Activated T-cell treated with anti-CD3 and anti-CD28 coated beads for 1 hour (primary cell): ENCODE measurements at regions not wholly inside any gene's neighbourhood (a gene's known extent, or its start where the extent isn't known, plus 50 kb on each side); places are given as distances from the start of the nearest gene placed in this dataset.
"Not testable (repeated sequence)": the region's sequence is repeated elsewhere in the genome, so short reads cannot be mapped to it uniquely, and the experiment has no call there.

Experiments
- DNase-seq: peaks from one replicate; pipeline ENCODE4 v3.0.0-alpha.2; 2020; ENCODE audit warnings: low read depth

DNA sequence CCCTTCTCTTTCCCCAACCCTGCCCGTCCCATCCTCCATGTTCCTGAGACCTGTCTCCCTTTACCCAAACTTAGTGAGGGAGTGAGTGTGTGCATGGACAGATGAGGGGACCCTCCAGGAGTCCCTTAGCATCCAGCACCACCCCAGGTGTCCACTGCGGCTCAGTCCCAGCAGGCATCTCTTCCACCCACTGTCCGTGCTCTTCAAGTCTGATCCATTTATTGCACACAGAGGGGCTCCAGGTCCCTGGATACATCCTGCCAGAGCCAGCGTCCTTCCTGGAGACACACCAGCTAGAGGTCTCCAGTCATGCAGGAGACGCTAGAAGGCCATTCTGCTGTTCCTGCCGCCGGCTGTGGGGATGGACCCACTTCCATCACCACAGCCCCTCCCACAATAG is 239.2 kb downstream of the ADGRD1 start:
- no peak for DNase-seq

GRCh38 chr12:131194166-131194565 is 240.5 kb downstream of the ADGRD1 start:
- DNase-seq: no peak

GRCh38 chr12:131195796-131196195 is 242.1 kb downstream of the ADGRD1 start:
- no peak for DNase-seq

DNA sequence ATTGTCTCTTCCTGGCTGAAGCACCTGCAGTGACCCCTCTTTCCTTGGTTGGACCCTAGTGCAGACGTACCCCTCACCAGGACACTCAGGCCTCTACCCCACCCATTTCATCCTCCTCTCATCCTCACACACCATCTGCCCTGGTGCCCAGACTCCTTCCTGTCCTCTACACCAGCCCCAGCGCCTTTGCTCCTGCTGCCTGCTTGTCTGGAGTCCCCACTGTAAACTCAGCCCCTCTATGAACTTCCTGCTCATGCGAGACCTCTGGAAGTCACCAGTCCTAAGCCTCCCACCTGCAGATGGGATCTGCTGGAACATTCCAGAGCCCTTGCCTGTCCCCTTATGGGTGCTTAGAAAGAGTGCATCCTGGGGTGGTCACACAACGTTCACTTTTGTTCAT is 242.5 kb downstream of the ADGRD1 start:
- DNase-seq: no peak

DNA sequence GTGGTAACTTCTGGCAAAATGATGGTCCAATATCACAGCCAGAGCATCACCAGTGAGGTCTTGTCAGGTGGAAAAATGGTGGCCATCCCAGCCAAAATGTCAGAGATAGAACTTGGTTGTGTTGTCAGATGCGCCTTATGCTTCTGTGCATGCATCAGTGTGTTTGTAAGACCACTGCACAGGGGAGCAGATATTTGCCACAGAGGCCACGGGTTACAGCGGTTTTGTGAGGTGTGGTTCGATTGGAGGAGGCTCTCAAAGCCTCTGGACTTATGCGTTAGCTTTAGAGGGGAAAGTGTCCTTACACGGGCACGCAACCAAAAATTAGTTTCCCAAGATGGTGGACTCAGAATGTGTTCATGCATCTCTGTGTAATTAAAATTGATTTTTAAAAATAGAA is 243.8 kb downstream of the ADGRD1 start:
- no peak for DNase-seq

DNA sequence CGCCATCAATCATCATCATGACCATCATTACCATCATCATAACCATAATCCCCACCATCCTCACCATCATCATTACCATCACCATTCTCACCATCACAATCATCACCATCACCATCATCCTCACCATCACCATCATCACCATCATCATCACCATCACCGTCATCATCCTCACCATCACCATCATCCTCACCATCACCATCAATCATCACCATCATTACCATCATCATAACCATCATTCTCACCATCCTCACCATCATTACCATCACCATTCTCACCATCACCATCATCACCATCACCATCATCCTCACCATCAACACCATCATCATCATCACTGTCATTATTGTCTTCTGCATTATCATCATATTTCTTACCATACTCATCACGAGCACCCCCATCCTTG is 245.5 kb downstream of the ADGRD1 start:
- no peak for DNase-seq

DNA sequence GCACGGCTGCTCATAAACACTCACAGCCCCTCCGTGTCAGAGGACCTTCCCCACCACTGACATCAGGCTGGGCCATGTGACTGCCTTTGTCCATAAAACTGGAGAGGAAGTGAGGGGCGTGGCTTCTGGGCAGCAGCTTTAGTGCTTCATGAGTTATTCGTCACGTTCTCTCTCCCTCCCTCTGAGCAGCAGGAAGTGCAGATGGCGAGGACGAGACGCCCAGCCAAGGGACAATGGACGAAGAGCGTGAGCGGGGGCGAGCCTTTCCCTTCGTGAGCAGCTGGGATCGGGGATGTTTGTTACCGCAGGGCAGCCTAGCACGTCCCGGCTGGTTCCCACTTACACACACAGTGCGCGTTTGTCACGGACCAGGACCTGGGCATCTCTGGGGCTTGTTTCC is 248.2 kb downstream of the ADGRD1 start:
- DNase-seq: not testable (repeated sequence)

DNA sequence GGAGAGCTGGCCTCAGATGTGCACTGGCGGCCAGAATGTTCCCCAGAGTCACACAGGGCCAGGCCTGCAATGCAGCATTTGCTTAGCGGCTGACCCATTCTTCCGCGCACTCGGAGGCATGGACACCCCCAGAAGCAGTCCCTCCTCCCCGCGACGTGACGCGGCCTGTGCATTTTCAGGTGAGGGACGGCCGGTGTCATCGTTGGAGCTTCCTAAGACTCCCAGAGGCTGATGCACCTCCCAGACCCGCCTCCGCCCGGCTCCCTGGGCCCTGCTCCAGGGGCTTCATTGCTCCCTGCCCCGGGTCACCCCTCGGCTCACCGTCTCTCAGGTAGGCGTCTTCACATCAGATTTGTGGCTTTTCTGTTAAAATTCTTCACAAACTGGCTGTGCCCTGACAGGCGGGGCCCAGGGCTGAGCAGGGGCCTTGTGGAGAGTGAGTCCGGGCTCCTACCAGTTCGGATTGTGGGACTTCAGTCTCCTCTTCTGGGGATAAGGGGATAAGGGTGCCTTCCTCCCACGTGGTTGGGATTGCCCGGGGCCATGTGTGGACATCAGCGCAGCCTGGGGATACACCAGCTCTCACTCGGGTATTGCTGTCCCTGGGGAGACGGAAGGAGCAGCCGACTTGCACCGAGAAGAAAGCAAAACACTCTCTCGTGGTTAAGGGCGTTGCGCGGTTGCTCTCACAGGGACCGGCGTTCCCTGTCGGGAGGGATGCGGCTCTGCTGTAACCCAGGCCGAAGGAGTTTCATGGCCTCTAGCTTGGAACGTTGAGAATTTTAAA is 249.1 kb downstream of the ADGRD1 start:
- DNase-seq: no peak

GRCh38 chr12:131203666-131204415 is 250.1 kb downstream of the ADGRD1 start:
- DNase-seq: no peak

DNA sequence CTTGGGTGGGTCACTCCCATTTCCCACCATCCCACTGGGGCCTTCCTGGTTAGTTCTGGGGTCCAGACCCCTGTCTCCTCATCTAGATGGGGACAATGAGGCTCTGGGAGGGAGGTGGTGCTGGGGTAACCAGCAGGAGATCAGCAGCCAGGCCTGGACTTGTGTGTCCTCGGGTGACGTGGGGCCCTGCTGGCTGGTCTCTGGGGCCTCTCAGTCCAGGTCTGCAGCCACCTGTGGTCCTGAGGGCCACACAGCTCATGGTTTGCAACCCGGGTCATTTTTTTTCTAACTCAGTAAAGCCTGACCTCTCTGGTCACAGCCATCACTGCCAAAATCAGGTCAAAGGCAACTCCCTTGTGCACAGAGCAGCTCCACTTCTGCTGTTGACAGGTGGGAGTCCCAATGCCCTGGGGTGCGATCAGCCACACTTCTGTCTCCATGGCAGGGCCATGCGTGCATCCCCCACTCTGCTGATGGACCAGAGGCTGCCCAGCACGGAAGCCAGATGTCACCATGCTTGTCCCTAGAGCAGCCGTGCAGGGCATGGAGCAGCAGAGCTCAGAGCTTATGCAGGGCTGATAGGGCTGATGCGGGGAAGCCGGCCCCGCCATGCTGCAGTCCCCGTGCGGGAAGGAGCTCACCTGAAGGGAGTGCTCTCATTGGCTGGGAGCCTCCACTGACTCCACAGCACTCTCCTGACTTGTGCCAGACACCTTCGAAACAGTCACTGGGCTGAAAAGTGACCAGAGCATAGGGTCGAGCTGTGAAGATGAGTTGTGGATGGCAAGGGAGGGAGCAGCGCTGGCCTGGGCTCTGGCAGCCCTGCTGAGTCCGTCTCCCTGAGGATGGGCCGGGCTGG is 250.9 kb downstream of the ADGRD1 start:
- DNase-seq: no peak

DNA sequence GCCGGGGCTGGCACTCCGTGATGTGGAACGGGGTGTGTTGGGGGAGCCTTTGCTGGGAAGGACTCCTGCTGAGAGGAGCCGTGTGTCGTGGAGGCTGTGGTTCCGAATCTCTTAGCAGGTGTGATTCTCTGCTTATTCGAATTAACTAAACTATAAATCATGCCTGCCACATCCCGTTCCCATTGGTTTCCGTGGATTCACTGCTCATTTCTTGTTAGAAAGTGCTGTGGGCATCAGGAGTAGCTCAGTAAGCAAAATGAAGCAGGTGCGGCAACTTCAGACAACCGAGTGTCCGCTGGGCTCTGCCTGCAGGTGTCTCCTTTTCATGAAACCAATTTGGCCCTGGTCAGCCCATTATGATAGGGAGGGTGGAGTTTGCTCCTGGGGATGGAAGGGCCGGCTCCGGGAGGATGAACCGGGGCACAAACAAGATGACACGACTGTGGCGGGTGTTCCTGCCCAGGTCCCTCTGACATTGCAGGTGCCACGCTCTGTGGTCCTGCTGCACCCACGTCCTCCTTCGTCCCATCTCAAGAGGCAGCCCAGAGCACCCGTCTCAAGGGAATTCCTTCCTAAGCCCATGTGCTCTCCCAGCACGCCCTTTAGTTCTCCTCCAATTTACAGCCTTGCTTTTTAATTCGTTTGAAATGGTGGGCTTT is 251.7 kb downstream of the ADGRD1 start:
- DNase-seq: not testable (repeated sequence)

DNA sequence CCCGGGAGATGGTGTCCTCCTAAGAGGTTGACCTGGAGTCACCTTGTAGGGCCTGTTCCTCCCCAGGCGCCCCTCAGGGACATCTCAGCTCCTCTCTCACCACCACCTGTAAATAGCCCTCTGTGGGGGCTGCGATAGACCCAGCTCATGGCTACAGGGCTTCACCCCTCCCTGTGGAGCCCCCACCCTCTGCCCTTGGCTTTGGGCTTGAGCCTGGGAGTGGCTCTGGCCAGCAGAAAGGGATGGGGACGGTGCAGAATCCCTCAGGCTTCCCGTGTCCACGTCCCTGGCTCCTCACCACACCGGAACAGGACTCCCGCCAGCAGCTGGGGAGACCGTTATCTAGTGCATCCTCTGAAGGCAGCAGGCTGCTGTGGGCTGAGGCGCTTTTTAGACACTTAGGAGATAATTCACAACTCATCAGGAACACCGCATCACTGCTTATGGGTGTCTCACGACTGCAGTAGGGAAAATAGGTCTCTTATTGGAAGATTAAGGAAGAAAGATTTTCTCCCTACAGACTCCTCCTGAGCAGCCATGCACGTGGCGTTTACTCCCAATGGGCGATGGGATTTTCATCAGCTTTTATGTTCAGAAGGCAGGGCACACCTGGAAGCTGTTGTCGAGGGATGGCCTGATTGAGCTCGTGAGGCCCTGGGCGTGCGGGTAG is 253.1 kb downstream of the ADGRD1 start:
- not testable (repeated sequence) for DNase-seq

- DNase-seq: not testable (repeated sequence)
Measured at GRCh38 chr12:131207300-131207660, 253.6 kb downstream of the ADGRD1 start.

- DNase-seq: not testable (repeated sequence)
Measured at GRCh38 chr12:131207841-131208240, 254.1 kb downstream of the ADGRD1 start.

DNA sequence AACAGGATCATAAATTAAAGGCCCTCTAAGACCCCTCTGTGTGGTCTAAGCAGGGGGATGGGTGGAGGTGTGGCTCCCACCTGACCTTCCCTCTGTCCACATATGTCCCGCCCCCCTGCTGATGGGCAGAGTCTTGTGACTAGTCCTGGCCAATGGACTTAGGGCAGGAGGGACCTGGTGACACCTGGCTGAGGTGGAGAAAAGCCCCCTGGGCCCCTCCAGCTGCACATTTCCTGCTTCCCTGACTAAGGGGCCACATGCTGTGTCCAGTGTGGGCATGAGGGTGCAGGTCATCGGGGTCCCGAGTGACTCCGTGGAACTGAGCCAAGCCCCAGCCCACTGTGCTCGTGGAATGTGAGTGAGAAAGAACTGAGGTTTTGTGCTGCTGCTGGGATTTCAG is 254.7 kb downstream of the ADGRD1 start:
- DNase-seq: no peak

DNA sequence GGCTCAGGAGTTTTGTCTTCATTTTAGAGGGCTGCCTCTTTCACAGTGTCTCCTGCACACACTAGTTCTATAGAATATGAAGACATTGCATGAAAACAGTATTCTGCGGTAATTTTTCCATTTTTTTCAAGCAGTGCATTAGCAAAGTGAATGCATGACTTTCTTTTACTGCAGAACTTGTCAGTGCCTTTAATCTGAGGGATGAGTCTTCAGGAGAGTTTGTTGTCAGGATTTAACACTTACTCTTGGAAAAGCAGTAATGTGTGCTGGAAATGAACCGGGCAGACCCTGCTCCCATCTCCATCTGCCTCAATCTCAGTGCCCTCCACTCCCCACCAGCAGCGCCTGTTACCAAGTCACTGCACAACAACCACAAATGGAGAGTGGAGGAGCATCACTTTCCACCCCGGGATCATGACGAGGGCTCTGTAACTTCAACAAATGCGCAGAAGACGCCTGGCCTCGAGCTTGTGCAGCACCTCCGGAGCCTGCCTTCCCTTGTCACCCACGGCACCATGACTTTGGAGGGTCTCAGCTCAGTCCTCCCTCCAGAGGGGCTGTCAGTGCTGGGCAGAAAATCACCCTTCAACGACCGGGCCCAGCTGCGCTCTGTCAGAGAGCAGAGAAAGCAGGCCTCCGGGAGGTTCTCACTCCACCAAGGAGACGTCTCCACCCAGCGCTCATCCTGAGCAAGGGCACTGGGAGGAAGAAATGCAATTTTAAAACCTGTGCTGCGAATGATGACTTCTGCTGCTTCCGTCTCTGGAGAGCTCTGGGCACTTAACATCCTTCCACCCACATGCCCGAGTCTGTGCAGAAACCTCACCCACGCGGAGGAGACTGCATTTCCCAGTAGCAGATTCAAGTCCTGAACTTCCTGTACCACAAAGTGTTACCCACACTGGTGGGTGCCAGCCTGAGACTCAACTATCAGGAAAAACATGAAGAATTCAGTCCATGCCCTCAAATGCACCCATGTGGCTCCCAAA is 255.7 kb downstream of the ADGRD1 start:
- no peak for DNase-seq

- no peak for DNase-seq
Measured at GRCh38 chr12:131210506-131211339, 257.0 kb downstream of the ADGRD1 start.

- DNase-seq: no peak
Measured at GRCh38 chr12:131211340-131211938, 257.7 kb downstream of the ADGRD1 start.

DNA sequence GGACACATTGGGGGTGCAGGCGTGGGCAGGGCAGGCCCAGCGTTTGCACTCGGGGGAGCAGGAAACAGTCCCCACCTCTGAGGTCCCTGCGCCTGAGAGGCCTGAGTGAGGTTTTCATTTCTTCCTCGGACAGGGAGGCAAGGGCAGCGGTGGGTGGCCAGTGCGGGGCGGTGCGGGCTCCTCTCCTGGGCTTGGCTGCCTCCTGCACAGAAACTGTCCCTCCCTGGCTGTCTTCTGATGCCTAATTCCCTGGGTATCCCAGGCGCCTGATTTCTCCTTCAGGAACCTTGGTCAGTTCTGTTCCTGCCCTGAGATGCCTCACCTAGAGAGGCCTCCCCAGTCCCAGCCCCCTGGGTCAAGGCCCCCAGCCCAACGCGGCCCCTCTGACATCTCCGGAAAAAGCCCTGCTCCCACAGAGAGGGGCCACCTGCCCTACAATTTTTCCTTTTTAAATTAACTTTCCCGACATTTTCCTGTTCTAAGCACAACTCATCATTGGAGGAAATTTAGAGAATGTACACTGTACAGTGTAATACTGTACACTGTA is 260.3 kb downstream of the ADGRD1 start:
- DNase-seq: no peak
